Keratinocyte (primary cell): ENCODE measurements at regions not wholly inside any gene's neighbourhood (a gene's known extent, or its start where the extent isn't known, plus 50 kb on each side); places are given as distances from the start of the nearest gene placed in this dataset.

Experiments
- CTCF ChIP-seq, 3 experiments: IDR thresholded peaks in 1 of 3; conservative IDR thresholded peaks in 1 of 3; optimal IDR thresholded peaks in 1 of 3; 2 replicates in 2 of 3; 3 replicates in 1 of 3; pipeline versions ENCODE3 to v1.5.1; 2011; ENCODE audit warnings: low read length in 3 of 3, mild to moderate bottlenecking in 3 of 3, moderate library complexity in 2 of 3, control low read depth in 1 of 3, inconsistent platforms in 1 of 3; ENCODE audit not compliant: insufficient read depth in 2 of 3; ENCODE audit errors: extremely low read depth in 1 of 3
- EZH2 ChIP-seq: IDR thresholded peaks from one replicate; pipeline ENCODE4 v1.6.1; 2012; ENCODE audit warnings: inconsistent platforms, mild to moderate bottlenecking, low read length, moderate library complexity

- TF ChIP-seq EZH2 (no peak), CTCF (optimal IDR thresholded peaks at IDR 0.05 in 1 of 3, IDR thresholded peaks at IDR 0.05 in 1 of 3, conservative IDR thresholded peaks at IDR 0.05 in 1 of 3; ENCODE audit: extremely low read depth in 1 of 3, insufficient read depth in 2 of 3, low read length in 3 of 3) (no peak)
These were observed 349.8 kb upstream of the PLET1 start for GRCh38 chr11:112610494-112610893.
